Natural killer cell treated with Interleukin-12 subunit alpha and Interleukin-12 subunit beta and Interleukin-15 and Interleukin-18, amount 100 ng/mL, for 72 hours (primary cell): ENCODE measurements at regions not wholly inside any gene's neighbourhood (a gene's known extent, or its start where the extent isn't known, plus 50 kb on each side); places are given as distances from the start of the nearest gene placed in this dataset.
A peak's percentile ranks its signal among the peaks of the same experiment; 100 is the strongest.

Experiments used
- ATAC-seq, 2 donors: fragments of 150-1000 bp; cut with Tn5 transposase in 1 of 2; sonication (Bioruptor Pico), chemical (Tn5 transposase) in 1 of 2; 2 replicates each; pipeline ENCODE4 v1.10.0; 2021
- DNase-seq: peaks from one replicate; pipeline ENCODE4 v3.0.0; 2022; ENCODE audit warnings: low spot score
- H3K27ac Mint-ChIP-seq, 2 donors: 1 replicate in 1 of 2; 2 replicates in 1 of 2; pipeline ENCODE4 v1.8.0; 2022; ENCODE audit warnings: mixed read lengths in 2 of 2, mild to moderate bottlenecking in 1 of 2, moderate library complexity in 1 of 2
- H3K27me3 Mint-ChIP-seq, 2 donors: 1 replicate in 1 of 2; 2 replicates in 1 of 2; pipeline ENCODE4 v1.8.0; 2022; ENCODE audit warnings: mixed read lengths in 2 of 2
- H3K36me3 Mint-ChIP-seq: one replicate; pipeline ENCODE4 v1.8.0; 2022; ENCODE audit warnings: mixed read lengths
- H3K4me1 Mint-ChIP-seq, 2 donors: 1 replicate in 1 of 2; 2 replicates in 1 of 2; pipeline ENCODE4 v1.8.0; 2022; ENCODE audit warnings: low read depth in 2 of 2, mixed read lengths in 2 of 2, mild to moderate bottlenecking in 1 of 2
- H3K4me3 Mint-ChIP-seq: one replicate; pipeline ENCODE4 v1.8.0; 2022; ENCODE audit warnings: mixed read lengths
- H3K9me3 Mint-ChIP-seq: 2 replicates; pipeline ENCODE4 v1.8.0; 2022; ENCODE audit warnings: mixed read lengths

- DNase-seq (no peak), ATAC-seq (no peak)
- Mint-ChIP-seq H3K36me3 (no peaks in the 10 kb centered on the region), H3K27me3 (peaks cover 30 to 51% of the 10 kb centered on the region in 2 donors), H3K9me3 (no peaks in the 10 kb centered on the region), H3K4me1 (no peaks in the 10 kb centered on the region), H3K27ac (no peak overlapping the region), H3K4me3 (no peak overlapping the region)
Measured at GRCh38 chr10:31614611-31615010, 295.6 kb downstream of the ZEB1 start.

GRCh38 chr10:31612082-31612481, 293.1 kb downstream of the ZEB1 start:
- Mint-ChIP-seq H3K4me3 (no peak overlapping the region), H3K36me3 (no peaks in the 10 kb centered on the region), H3K4me1 (no peaks in the 10 kb centered on the region), H3K27me3 (peaks cover 32 to 51% of the 10 kb centered on the region in 2 donors), H3K9me3 (no peaks in the 10 kb centered on the region), H3K27ac (no peak overlapping the region)
- DNase-seq, result no peak
- no peak for ATAC-seq

- Mint-ChIP-seq H3K9me3 (no peaks in the 10 kb centered on the region), H3K27me3 (peaks cover 30 to 45% of the 10 kb centered on the region in 2 donors), H3K4me1 (no peaks in the 10 kb centered on the region), H3K36me3 (no peaks in the 10 kb centered on the region), H3K4me3 (no peak overlapping the region), H3K27ac (no peak overlapping the region)
- DNase-seq (no peak), ATAC-seq (no peak)
Measured at GRCh38 chr10:31611161-31611560, 292.1 kb downstream of the ZEB1 start.

- DNase-seq (no peak), ATAC-seq (no peak)
- Mint-ChIP-seq H3K27me3 (peaks cover 17 to 23% of the 10 kb centered on the region in 2 donors), H3K36me3 (no peaks in the 10 kb centered on the region), H3K27ac (no peak overlapping the region), H3K9me3 (no peaks in the 10 kb centered on the region), H3K4me1 (peaks cover 5% of the 10 kb centered on the region in 2 donors), H3K4me3 (no peak overlapping the region)
Measured at GRCh38 chr10:31607481-31607880, 288.5 kb downstream of the ZEB1 start.

- ATAC-seq (no peak), DNase-seq (no peak)
- no peaks in the 10 kb centered on the region for H3K9me3 Mint-ChIP-seq
- no peak overlapping the region for H3K27ac Mint-ChIP-seq
- H3K4me1 Mint-ChIP-seq, result peaks cover 5% of the 10 kb centered on the region in 2 donors
- no peak overlapping the region for H3K4me3 Mint-ChIP-seq
- H3K36me3 Mint-ChIP-seq, result no peaks in the 10 kb centered on the region
- peaks cover 15 to 21% of the 10 kb centered on the region in 2 donors for H3K27me3 Mint-ChIP-seq
Measured at GRCh38 chr10:31606841-31607240, 287.8 kb downstream of the ZEB1 start.

- H3K27me3 Mint-ChIP-seq, result peaks cover 8 to 13% of the 10 kb centered on the region in 2 donors
- no peak overlapping the region for H3K27ac Mint-ChIP-seq
- peaks cover 5% of the 10 kb centered on the region in 2 donors for H3K4me1 Mint-ChIP-seq
- no peak overlapping the region for H3K4me3 Mint-ChIP-seq
- DNase-seq (no peak), ATAC-seq (no peak)
- H3K9me3 Mint-ChIP-seq, result no peaks in the 10 kb centered on the region
- H3K36me3 Mint-ChIP-seq, result no peaks in the 10 kb centered on the region
Measured at GRCh38 chr10:31605861-31606525, 287.0 kb downstream of the ZEB1 start.

- H3K4me3 Mint-ChIP-seq, result no peak overlapping the region
- no peaks in the 10 kb centered on the region for H3K36me3 Mint-ChIP-seq
- H3K27me3 Mint-ChIP-seq, result peaks cover 7 to 9% of the 10 kb centered on the region in 2 donors
- H3K9me3 Mint-ChIP-seq, result no peaks in the 10 kb centered on the region
- H3K4me1 Mint-ChIP-seq, result peaks cover 5 to 8% of the 10 kb centered on the region in 2 donors
- DNase-seq (no peak), ATAC-seq (no peak)
- no peak overlapping the region for H3K27ac Mint-ChIP-seq
Measured at GRCh38 chr10:31605426-31605825, 286.4 kb downstream of the ZEB1 start.

GRCh38 chr10:31604646-31605170, 285.7 kb downstream of the ZEB1 start:
- H3K27ac Mint-ChIP-seq, result no peak overlapping the region
- peak overlapping the region; percentile 57 for H3K4me3 Mint-ChIP-seq
- H3K9me3 Mint-ChIP-seq, result no peaks in the 10 kb centered on the region
- ATAC-seq (no peak), DNase-seq (no peak)
- H3K27me3 Mint-ChIP-seq, result peaks cover 0 to 5% of the 10 kb centered on the region in 2 donors
- H3K4me1 Mint-ChIP-seq, result peaks cover 5 to 8% of the 10 kb centered on the region in 2 donors
- no peaks in the 10 kb centered on the region for H3K36me3 Mint-ChIP-seq

- peaks cover 5 to 8% of the 10 kb centered on the region in 2 donors for H3K4me1 Mint-ChIP-seq
- H3K27ac Mint-ChIP-seq, result peak overlapping the region in 1 of 2 donors; percentile 37
- H3K27me3 Mint-ChIP-seq, result peaks cover 0 to 5% of the 10 kb centered on the region in 2 donors
- peak overlapping the region; percentile 85 for H3K4me3 Mint-ChIP-seq
- H3K9me3 Mint-ChIP-seq, result no peaks in the 10 kb centered on the region
- no peaks in the 10 kb centered on the region for H3K36me3 Mint-ChIP-seq
- DNase-seq (no peak), ATAC-seq (no peak)
Measured at GRCh38 chr10:31604096-31604495, 285.1 kb downstream of the ZEB1 start.

GRCh38 chr10:31603235-31604087, 284.4 kb downstream of the ZEB1 start:
- peak overlapping the region; percentile 85 for H3K4me3 Mint-ChIP-seq
- peak overlapping the region in 1 of 2 donors; percentile 37 for H3K27ac Mint-ChIP-seq
- H3K4me1 Mint-ChIP-seq, result peaks cover 5 to 8% of the 10 kb centered on the region in 2 donors
- H3K36me3 Mint-ChIP-seq, result no peaks in the 10 kb centered on the region
- peaks cover 0 to 5% of the 10 kb centered on the region in 2 donors for H3K27me3 Mint-ChIP-seq
- no peaks in the 10 kb centered on the region for H3K9me3 Mint-ChIP-seq
- ATAC-seq, result peak; percentile 98 to 99
- DNase-seq, result peak; percentile 96

GRCh38 chr10:31602541-31603234, 283.7 kb downstream of the ZEB1 start:
- peak overlapping the region; percentile 85 for H3K4me3 Mint-ChIP-seq
- H3K27ac Mint-ChIP-seq, result no peak overlapping the region
- peaks cover 5 to 8% of the 10 kb centered on the region in 2 donors for H3K4me1 Mint-ChIP-seq
- ATAC-seq (no peak), DNase-seq (no peak)
- H3K27me3 Mint-ChIP-seq, result peaks cover 0 to 3% of the 10 kb centered on the region in 2 donors
- no peaks in the 10 kb centered on the region for H3K9me3 Mint-ChIP-seq
- H3K36me3 Mint-ChIP-seq, result no peaks in the 10 kb centered on the region

GRCh38 chr10:31601136-31601535, 282.1 kb downstream of the ZEB1 start:
- Mint-ChIP-seq H3K4me3 (no peak overlapping the region), H3K27ac (no peak overlapping the region), H3K36me3 (no peaks in the 10 kb centered on the region), H3K9me3 (no peaks in the 10 kb centered on the region), H3K4me1 (peaks cover 5 to 8% of the 10 kb centered on the region in 2 donors), H3K27me3 (peaks cover 0 to 3% of the 10 kb centered on the region in 2 donors)
- DNase-seq, result no peak
- no peak for ATAC-seq

- DNase-seq (no peak), ATAC-seq (no peak)
Measured at GRCh38 chr10:31599626-31600504, 280.8 kb downstream of the ZEB1 start.

More at GRCh38 chr10:31599626-31600504, 280.8 kb downstream of the ZEB1 start:
- H3K4me3 Mint-ChIP-seq, result no peak overlapping the region
- peaks cover 5 to 8% of the 10 kb centered on the region in 2 donors for H3K4me1 Mint-ChIP-seq
- no peak overlapping the region for H3K27ac Mint-ChIP-seq
- H3K36me3 Mint-ChIP-seq, result no peaks in the 10 kb centered on the region
- H3K9me3 Mint-ChIP-seq, result no peaks in the 10 kb centered on the region
- H3K27me3 Mint-ChIP-seq, result peaks cover 0 to 7% of the 10 kb centered on the region in 2 donors
